ENCODE measurements at regions not wholly inside any gene's neighbourhood (a gene's known extent, or its start where the extent isn't known, plus 50 kb on each side); places are given as distances from the start of the nearest gene placed in this dataset.

GRCh38 chr1:222074317-222074716 lies 332.4 kb upstream of the DUSP10 start:
- DNase-seq (ENCODE audit: low spot score in 2 of 2) = no peak
- TF ChIP-seq POLR2A (IDR thresholded peaks at IDR 0.05) = no peak
- no peak for TF ChIP-seq CTCF (IDR thresholded peaks at IDR 0.05)
- no peak overlapping the region for H3K4me3 ChIP-seq (ENCODE audit: low read depth, poor library complexity, severe bottlenecking)
- WGBS, 2 donors = 81 to 86% methylated on average over 1 of the region's 1 CpG
- intact Hi-C loops (cut with DNase I; ENCODE audit: low total_unique reads) = no loop called here

- TF ChIP-seq CTCF (IDR thresholded peaks at IDR 0.05) (no peak), POLR2A (IDR thresholded peaks at IDR 0.05) (no peak)
- no peak for DNase-seq (ENCODE audit: low spot score in 2 of 2)
- 78 to 83% methylated on average over 2 of the region's 2 CpGs for WGBS, 2 donors
- H3K4me3 ChIP-seq (ENCODE audit: low read depth, poor library complexity, severe bottlenecking) = no peak overlapping the region
- intact Hi-C loops (cut with DNase I; ENCODE audit: low total_unique reads) = no loop called here
These were observed 331.6 kb upstream of the DUSP10 start for GRCh38 chr1:222073307-222073995.

- H3K4me3 ChIP-seq (ENCODE audit: low read depth, poor library complexity, severe bottlenecking) = no peak overlapping the region
- intact Hi-C loops (cut with DNase I; ENCODE audit: low total_unique reads) = no loop called here
- WGBS, 2 donors = 63 to 67% methylated on average over 5 of the region's 5 CpGs
- no peak for TF ChIP-seq POLR2A (IDR thresholded peaks at IDR 0.05)
- no peak for DNase-seq (ENCODE audit: low spot score in 2 of 2)
These were observed 329.5 kb upstream of the DUSP10 start for GRCh38 chr1:222071387-222071786.

- intact Hi-C loops (cut with DNase I; ENCODE audit: low total_unique reads) = no loop called here
- no peak for TF ChIP-seq POLR2A (IDR thresholded peaks at IDR 0.05)
- TF ChIP-seq CTCF (IDR thresholded peaks at IDR 0.05) = no peak
- H3K4me3 ChIP-seq (ENCODE audit: low read depth, poor library complexity, severe bottlenecking) = no peak overlapping the region
- DNase-seq (ENCODE audit: low spot score in 2 of 2) = no peak
These were observed 327.0 kb upstream of the DUSP10 start for GRCh38 chr1:222068937-222069336.

GRCh38 chr1:222068101-222068500 lies 326.2 kb upstream of the DUSP10 start:
- intact Hi-C loops (cut with DNase I; ENCODE audit: low total_unique reads) = no loop called here
- 90 to 92% methylated on average over 6 of the region's 6 CpGs for WGBS, 2 donors
- no peak for DNase-seq (ENCODE audit: low spot score in 2 of 2)
- H3K4me3 ChIP-seq (ENCODE audit: low read depth, poor library complexity, severe bottlenecking) = no peak overlapping the region
- TF ChIP-seq CTCF (IDR thresholded peaks at IDR 0.05) = no peak
- TF ChIP-seq POLR2A (IDR thresholded peaks at IDR 0.05) = no peak

- intact Hi-C loops (cut with DNase I; ENCODE audit: low total_unique reads) = no loop called here
- no peak overlapping the region for H3K4me3 ChIP-seq (ENCODE audit: low read depth, poor library complexity, severe bottlenecking)
- TF ChIP-seq CTCF (IDR thresholded peaks at IDR 0.05) (no peak), POLR2A (IDR thresholded peaks at IDR 0.05) (no peak)
- 67 to 68% methylated on average over 1 of the region's 1 CpG for WGBS, 2 donors
- no peak for DNase-seq (ENCODE audit: low spot score in 2 of 2)
These were observed 324.6 kb upstream of the DUSP10 start for GRCh38 chr1:222066539-222066938.
